ENCODE measurements at regions not wholly inside any gene's neighbourhood (a gene's known extent, or its start where the extent isn't known, plus 50 kb on each side); places are given as distances from the start of the nearest gene placed in this dataset.

DNA sequence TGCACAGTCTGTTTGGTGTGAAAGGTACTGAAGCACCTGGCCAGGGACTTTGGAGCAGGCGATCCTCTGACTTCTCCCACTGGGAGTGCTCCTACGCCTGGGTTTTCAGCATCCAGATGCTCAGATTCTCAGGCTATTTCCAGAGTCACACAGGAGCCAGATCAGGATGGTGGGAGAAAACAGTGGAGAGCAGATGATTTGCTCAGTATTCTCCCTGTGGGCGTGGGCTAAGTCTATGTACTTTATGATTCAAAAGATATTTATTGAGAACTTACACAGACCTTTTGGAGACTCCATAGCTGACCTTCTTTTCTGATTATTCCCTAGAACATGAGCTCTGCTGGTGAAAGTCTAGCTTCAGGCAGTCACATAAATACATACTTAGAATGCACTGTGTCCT lies 134.6 kb downstream of the TENT5C start:
- TF ChIP-seq EP300 (IDR thresholded peaks at IDR 0.05) (no peak), POLR2AphosphoS5 (IDR thresholded peaks at IDR 0.05) (no peak), POLR2A (IDR thresholded peaks at IDR 0.05) (no peak)
- TF ChIP-seq, protein P1, sequence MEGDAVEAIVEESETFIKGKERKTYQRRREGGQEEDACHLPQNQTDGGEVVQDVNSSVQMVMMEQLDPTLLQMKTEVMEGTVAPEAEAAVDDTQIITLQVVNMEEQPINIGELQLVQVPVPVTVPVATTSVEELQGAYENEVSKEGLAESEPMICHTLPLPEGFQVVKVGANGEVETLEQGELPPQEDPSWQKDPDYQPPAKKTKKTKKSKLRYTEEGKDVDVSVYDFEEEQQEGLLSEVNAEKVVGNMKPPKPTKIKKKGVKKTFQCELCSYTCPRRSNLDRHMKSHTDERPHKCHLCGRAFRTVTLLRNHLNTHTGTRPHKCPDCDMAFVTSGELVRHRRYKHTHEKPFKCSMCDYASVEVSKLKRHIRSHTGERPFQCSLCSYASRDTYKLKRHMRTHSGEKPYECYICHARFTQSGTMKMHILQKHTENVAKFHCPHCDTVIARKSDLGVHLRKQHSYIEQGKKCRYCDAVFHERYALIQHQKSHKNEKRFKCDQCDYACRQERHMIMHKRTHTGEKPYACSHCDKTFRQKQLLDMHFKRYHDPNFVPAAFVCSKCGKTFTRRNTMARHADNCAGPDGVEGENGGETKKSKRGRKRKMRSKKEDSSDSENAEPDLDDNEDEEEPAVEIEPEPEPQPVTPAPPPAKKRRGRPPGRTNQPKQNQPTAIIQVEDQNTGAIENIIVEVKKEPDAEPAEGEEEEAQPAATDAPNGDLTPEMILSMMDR (IDR thresholded peaks at IDR 0.05) = no peak

Data from suprapubic skin (tissue), 4 donors.